SHP77 treated with DMSO at 0.1 percent for 48 hours (cell line): ENCODE measurements at regions not wholly inside any gene's neighbourhood (a gene's known extent, or its start where the extent isn't known, plus 50 kb on each side); places are given as distances from the start of the nearest gene placed in this dataset.
"Not testable (repeated sequence)": the region's sequence is repeated elsewhere in the genome, so short reads cannot be mapped to it uniquely, and the experiment has no call there.

Experiments used
- DNase-seq: peaks from one replicate; lab custom pipeline; 2025; lab: John Stamatoyannopoulos, UW

DNA sequence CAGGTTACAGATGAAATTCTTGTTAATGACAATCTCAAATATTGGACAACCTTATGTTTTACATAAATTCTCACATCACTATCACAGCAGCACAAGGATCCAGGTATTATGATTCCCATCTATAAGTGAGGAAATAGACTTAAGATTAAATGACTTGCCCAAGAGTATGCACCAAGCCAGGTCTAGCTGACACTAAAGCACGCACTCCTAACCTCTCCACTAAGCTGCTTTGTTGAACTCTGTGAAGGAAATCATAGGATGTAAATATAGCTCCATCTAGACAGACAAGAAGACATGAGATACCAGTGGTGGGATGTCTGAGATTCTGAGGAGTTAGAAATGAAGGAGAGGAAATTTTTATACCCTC is 87.9 kb downstream of the PHLDA1 start:
- no peak for DNase-seq

DNA sequence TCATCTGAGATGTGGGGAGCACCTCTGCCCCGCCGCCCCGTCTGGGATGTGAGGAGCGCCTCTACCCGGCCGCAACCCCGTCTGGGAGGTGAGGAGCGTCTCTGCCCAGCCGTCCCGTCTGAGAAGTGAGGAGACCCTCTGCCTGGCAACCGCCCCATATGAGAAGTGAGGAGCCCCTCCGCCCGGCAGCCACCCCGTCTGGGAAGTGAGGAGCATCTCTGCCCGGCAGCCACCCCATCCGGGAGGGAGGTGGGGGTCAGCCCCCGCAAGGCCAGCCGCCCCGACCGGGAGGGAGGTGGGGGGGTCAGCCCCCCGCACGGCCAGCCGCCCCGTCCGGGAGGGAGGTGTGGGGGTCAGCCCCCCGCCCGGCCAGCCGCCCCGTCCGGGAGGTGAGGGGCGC is 89.9 kb downstream of the PHLDA1 start:
- not testable (repeated sequence) for DNase-seq

DNA sequence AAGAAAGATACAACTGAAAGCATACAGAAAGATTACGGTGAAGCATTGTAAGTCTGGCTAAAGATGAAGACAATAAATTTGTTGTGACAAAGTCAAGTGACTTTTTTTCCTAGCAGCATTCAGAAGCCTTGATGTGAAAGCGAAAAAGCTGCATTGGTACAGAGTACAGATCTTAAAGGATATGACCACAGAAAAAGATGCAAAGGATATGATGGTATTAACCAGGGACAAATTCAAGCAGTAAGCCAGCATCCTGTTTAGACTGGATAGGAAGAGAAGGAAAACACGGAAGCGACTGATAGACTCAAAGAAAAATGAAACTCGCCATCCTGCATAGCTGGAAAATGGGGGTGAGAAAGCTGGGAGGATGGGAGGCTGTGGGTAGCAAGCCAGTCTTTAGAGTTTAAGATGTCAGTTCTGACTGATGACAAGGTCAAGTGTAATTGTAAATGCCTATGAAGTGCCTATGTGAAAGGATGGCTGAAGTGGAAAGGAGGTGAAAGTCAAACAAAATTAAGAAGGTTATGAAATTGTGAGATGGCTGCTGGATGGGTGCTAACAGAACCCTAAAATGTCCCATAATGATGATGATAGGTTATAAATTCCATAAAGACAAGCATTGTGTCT is 92.4 kb downstream of the PHLDA1 start:
- DNase-seq = no peak

DNA sequence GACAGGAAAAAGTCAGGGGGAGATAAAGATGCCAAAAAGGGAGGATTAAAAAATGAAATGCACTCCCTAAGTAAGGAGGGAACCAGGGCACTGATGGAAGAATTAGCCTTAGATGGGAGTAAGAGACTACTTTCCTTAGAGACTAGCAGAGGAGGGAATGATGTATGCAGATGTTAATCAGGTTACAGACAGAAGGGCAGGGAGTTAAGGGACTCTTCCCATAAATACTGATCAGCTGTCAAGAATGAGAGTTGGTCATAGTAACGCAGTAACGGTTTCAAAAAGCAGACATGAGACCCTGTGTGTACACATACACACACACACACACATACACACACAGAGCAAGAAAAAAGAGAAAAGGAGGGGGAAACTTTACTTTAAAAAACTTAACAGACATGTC is 93.4 kb downstream of the PHLDA1 start:
- DNase-seq = no peak

DNA sequence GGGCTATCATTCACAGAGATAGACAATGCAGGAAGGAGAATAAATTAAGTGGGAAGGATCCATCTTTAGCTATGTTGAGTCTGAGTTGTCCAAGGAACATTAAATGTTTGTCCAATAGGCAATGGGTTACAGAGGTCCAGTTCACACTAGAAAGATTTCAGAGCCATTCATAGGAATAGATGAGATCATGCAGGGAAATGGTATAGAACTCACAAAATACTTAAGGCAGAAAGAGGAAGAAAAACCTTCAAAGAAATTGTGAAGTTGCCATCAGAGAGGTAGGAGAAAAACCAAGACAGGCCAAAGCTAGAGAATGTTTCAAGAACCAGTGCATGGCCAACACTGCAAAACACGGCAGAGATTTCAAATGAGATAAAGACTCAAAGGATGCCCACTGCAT is 94.1 kb downstream of the PHLDA1 start:
- DNase-seq = no peak

DNA sequence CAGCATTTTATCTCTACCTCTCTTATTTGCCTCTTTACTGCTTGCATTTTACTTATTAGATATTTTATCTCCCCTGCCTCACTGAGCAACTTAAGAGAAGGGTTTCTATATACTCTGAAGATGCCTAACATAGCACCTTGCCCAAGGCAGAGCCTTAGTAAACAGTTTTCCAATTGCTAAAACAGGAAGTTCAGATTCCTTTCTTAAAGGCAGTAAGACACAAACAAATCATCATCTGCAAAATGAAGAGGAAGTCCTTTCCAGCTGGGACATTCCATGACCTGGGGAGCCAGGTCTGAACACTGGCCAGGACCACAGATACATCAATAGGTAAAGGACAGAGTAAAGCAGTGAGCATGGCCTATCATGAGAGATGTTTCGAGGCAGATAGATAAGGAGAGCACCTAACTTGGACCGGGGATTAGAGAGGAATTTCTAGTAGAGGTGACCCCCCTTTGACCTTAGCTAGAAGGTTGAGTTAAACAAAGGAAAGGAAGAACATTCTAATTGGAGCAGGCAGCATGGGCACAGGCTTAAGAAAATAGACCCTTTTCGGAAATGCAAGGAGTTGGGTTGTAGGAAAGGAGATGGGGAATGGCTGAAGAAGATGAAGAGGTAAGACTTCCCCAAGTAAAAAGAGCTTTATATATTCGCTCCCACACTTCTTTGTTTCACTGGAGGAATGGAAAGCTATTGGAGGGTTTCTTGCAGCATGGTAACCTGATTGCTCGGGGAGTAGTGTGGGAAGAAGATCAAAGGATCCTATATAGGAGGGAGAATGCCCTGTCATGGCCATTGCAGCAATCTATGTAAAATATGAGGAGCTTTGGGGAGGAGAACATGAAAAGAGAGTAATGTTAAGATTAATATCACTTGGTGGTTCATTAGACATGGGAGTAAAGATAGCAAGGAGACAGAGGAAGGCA is 94.8 kb downstream of the PHLDA1 start:
- DNase-seq = no peak

DNA sequence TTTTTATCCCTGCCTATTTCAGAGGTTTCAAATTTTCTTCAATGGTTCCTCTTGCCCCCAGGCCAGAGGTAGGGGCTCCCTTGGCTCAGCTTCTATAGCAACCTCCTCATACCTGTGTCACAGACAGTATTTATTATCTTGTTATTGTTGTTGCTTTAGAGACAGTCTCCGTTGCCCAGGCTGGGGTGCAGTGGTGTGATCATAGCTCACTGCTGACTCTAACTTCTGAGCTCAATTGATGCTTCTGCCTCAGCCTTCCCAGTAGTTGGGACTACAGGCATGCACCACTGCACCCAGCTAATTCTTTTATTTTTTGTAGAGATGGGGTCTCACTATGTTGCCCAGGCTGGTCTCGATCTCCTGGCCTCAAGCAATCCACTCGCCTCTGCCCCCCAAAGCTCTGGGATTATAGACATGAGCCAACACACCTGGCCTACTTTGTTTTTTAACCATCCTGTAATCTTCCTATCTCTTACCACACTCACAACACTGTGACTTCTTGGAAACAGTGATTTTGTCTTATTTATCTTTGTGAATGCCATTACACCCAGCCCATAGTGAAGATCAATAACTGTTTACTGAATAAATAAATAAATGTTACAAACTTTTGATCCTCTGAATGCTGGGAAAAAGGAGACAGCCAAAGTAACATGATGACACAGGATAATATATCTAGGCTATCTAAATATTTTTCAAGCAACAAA is 95.9 kb downstream of the PHLDA1 start:
- DNase-seq = no peak

DNA sequence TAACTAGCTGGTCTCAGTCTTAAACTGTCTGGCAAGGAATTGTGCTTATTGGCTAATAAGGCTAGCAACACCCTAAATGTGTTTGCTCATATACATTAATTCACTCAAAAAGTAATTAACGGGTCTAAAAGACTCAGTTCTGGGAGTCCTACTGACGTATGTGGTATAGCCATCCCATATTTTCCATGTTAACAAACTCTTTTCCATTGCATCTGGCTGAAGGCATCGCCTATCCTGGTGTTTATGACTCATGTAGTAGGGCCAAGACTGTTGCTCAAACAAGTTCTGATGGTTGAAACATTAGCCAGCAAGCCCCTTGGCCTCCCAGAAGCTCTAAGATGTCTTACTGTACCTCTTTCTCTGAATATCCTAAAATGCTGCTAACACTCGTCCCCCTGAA is 98.5 kb downstream of the PHLDA1 start:
- no peak for DNase-seq

DNA sequence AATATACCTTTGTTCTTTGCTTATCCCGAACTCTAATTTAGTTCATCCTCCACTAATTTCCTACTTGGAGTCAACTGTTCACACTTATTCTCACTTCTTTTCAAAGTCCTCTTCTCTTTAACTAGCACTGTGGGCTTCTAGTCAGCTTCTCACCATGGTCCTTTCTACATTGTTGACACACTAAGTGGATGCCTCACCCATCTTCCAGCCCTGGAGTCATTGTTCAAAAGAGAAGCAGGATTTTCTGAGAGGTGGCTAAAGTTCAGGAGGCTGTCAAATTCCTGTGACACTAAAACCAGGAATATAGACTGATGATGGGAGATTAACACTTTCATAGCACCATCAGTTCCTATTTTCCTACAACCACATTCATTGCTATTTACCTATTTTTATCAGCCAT is 99.3 kb downstream of the PHLDA1 start:
- no peak for DNase-seq

DNA sequence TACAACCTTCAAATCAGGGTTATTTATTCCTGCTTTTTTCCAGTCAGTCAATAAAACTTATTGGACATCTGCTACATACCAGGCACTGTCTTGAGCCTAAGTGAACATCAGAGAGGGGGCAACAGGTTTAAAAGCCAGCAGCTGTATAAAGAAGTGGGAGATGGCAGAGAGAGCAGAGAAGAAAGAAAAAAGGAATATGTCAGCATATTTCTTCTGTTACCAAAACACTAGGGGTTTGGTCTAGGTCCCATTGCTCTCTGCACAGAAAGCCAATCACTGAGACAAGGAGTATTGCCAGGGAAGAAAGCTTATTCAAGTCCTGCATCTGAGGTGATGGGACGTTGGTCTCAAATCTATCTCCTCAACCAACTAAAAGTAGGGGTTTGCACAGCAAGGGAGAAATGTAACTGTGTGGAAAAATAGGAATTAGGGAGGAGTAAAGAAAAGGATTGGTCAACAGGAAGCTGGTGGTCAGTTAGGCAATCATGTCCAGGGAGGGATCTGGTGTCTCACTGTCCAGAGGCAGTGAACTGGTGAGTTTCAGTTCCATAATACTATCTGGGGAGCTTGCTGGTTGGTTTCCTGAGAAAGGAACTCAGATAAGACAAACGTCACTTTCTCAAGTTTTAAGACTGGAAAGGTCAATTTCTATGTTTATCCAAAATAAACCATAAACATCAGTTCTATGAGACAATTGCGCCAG is 107.5 kb downstream of the PHLDA1 start:
- DNase-seq = no peak

DNA sequence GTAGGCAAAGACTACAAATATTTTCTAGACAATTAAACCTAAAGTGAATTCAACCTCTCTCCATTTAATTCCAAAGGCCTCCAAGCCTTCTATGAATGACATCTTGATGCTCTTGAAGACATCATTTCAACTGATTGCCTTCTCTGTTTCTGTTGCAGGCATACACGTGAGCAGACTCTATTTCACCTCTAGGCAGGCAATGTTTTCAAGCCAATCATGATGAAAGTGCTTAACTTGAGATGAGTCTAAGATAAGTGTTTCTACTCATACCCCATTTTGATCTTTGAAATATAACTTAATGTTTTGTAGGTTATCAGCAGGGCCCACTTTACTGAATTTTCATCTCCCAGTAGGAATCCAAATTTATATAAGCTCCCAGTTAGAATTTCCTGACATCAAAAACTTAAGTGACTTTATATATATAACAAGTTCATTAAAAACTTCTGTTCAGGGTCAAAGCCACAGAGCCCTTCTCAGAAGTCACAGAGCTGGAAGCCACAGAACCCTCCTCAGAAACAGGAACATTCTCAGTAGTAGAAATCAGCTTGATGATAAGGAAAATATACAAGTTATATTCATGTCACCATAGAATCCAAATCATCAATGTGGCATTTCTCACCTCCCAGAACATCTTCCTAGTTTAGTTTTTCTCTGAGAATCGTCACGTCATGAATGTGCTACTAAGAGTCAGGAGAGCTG is 108.5 kb downstream of the PHLDA1 start:
- DNase-seq = no peak

DNA sequence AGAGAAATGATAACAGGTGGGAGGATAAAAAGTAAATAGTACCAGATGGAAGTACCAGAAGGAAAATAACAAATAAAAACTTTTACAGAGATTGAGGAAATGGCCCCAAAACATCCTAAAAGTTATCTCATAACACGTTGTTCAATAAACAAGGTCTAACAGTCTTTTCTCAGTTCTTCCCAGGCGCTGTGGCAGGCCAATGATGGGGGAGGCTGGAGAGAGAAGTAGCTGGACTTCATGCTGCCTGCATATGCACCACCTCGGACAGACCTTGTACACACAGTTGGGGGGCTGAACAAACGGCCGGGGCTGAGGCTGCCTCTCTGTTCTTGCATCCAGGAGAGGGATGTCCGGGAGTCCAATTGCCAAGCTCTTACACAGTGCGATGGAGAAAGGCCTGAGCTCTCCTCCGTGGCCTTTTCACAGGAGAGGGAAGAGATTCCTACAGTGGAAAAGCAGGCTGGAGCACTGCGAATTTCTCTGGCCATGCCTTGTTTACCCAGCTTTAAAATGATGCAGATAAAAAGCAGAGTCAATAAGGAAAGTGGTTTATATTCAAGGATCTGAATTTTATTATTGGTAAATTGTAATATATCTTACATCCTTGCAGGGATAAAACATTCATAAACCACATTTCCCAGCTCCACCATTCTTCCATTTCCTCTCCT is 109.8 kb downstream of the PHLDA1 start:
- no peak for DNase-seq

DNA sequence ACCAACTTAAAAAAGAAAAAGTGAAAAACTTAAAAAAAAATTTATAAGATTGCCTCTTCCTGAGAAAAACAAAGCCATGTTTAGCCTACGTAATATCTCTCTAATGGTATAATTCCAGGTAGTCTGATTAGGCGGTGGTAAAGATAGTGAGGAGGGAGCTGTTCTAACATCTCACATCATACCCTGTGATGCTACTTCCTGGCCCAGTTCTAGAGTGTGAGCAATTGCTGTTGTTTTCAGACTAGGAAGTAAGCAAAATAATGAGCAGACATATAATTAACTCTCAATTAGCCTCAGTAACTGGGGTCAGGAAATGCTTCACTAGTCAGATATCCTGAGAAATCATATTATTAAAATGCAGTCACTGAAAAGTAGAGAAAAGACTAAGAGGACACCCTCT is 113.9 kb downstream of the PHLDA1 start:
- no peak for DNase-seq

DNA sequence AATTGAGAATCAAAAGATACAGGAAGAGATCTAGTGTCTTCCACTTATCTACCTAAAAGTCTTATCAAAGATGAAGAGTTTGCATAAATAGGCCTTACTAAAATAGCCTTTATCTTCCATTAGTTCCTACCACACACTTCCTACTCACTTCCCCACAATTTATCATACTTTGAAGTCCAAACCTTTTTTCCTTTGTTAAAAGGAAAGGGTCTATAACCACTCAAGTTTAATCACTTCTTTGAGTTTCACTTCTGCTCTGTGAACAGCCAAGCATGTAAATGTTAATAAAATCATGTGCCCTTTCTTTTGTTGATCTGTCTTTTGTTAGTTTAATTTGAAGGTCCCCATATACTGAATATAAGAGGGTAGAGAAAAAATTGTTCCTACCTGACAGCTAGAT is 114.5 kb downstream of the PHLDA1 start:
- DNase-seq = no peak

DNA sequence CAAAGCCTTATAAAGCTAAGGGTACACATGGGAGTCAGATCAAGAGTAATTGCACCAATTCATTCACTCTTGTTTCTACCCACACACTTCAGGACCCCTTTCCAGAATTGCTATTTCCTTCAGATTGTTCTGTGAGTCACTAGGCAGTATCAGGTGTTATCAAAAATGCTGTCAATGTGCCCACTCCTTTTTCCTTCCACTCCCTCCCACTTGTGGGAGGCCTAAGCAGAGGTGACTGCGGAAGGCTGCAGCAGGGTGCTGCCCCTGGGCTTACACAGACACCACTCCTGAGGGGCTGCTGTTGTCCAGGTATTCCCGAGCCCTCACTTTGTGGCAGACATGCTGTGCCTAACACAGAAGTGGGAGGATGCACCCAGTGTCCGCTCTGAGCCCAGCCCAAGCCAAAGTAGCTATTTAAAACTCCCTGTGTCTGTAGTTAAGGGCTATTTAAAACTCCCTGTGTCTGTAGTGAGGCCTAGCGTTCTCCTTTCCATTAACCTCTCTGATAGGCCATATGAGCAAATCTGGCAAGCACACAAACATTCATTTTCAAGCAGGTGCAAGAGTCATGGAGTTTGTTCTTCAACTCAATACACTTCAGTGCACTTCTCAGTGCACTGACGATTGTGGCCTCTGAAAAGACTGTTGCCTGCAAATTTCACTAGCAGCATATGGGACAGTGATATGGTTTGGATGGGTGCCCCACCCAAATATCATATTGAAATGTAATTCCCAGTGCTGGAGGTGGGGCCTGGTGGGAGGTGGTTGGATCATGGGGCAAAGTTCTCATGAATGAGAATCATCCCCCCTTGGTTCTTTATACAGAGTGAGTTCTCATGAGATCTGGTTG is 117.8 kb downstream of the PHLDA1 start:
- DNase-seq = no peak

DNA sequence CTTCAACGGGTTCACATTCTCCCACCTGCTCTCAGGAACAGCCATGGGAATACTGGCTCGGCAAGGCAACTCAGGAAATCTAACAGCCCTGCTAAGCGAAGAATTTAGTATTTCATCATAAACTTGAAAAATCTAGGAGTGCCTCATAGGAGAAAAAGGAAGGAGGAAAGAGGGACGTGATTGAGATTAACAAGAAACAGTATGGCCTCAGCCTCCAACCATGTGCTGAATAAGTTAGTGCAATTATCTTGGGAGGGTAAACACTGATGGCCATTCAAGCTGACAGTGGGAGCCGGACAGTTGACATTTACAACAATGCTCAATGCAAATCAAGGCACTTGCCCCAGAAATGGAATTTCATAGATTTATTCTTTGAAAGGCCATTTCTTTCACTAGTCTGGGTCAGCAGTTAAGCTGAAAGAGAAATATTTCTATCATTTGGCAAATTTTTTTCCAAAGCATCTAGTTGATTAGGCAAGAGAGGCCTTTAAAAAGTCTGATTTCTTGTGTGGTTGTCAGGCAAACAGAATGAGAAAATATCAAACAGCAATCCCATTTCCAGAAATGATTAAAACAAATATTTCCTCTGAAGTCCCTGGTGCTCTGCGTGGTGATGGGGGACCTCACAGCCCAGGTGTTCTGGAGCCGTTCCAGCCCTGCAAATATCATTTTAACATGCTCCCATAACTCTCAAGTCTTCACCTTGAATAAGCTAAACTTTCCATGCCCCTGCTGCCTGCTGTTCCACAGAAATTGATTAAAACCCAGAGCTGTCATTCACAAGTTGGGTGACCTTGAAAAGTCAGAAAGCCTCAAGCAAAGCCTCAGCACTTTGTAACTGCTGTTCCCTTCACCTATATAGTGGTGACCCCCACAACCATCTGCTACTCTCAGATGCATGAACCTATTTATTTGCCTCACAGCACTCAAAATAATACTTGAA is 121.6 kb downstream of the PHLDA1 start:
- peak; percentile 71 for DNase-seq

DNA sequence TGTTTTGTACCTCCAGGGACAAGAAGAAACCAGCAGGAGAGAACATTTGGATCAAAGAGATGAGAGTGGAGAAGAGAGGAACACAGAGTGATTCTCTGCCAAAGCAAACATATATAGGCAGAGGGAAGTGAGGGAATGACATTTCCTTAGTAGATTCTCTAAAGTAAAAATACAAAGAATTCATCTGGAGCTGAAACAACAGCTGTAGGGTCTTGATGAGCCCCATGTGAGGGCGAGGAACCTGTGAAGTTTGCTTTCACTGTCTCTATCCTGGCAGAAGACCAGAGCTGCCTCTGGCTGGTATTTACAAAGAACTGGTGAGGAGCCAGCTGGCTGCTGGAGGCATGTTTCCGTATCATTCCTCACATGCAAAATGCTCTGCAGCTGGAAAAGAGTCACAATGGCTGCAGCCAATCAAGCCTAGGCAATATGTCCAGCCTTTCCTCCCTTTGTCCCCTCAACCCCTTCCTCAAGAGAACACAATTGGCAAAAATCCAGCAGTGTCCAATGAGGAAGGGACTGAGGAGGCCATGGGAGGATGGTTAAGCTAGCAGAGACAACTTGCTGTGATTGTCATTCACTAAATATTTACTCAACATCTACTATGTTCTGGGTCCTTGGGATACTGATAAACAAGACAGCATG is 122.5 kb downstream of the PHLDA1 start:
- DNase-seq = peak; percentile 81

DNA sequence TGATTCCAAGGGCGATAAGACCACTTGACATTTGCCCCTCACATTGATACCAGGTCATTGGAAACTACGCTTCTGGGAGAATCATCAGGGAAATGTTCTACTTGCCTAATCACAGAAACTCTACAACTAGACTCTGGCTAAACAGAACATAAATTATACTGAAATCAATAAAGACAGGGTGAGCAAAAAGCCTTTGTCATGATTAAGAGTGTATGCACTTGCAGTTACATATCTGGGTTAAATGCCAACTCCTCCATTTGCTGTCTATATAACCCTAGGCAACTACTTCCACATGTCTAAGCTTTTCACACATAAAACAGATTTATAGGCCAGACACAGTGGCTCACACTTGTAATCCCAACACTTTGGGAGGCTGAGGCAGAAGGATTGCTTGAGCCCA is 125.7 kb downstream of the PHLDA1 start:
- DNase-seq = no peak
